H1 (cell line): ENCODE measurements at regions not wholly inside any gene's neighbourhood (a gene's known extent, or its start where the extent isn't known, plus 50 kb on each side); places are given as distances from the start of the nearest gene placed in this dataset.

Source experiments
- CTCF ChIA-PET: fragments of 300-600 bp; sonication (Branson Sonifier 250); formaldehyde crosslinking; loops from one replicate; lab custom pipeline; 2021; ENCODE audit not compliant: partially characterized antibody; lab: Charles Lee
- POLR2A ChIA-PET: fragments of 300-600 bp; sonication (Branson Sonifier 250); formaldehyde crosslinking; loops from one replicate; lab custom pipeline; 2021; ENCODE audit warnings: inconsistent platforms; ENCODE audit not compliant: partially characterized antibody; lab: Charles Lee
- DNase-seq, 2 experiments: peaks; one replicate each; pipeline versions ENCODE4 v3.0.0 to v3.0.0-alpha.2; 2010 to 2022; ENCODE audit warnings: low spot score in 2 of 2, low read depth in 1 of 2, mixed read lengths in 1 of 2
- FAIRE-seq: peaks from 2 replicates; lab custom pipeline; 2011; peaks lifted over from hg19 to GRCh38; lab: Jason Lieb, UNC
- H2AFZ ChIP-seq: 2 replicates; pipeline ENCODE4 v1.8.1; 2012; ENCODE audit warnings: low read length, inconsistent platforms
- H2AK5ac ChIP-seq: 2 replicates; pipeline ENCODE4 v1.6.1; 2013; ENCODE audit warnings: low read depth, low read length
- H2BK120ac ChIP-seq: replicated peaks from 2 replicates; pipeline ENCODE3; 2013; ENCODE audit warnings: low read depth, low read length, inconsistent platforms
- H2BK12ac ChIP-seq: 2 replicates; pipeline ENCODE4 v1.6.1; 2013; ENCODE audit warnings: low read depth, low read length
- H2BK15ac ChIP-seq: 2 replicates; pipeline ENCODE4 v1.6.1; 2013; ENCODE audit warnings: low read length
- H2BK20ac ChIP-seq: 2 replicates; pipeline ENCODE4 v1.6.1; 2013; ENCODE audit warnings: low read length
- H2BK5ac ChIP-seq: 2 replicates; pipeline ENCODE4 v1.6.1; 2013; ENCODE audit warnings: low read depth, low read length
- H3K14ac ChIP-seq: 2 replicates; pipeline ENCODE4 v1.6.1; 2013; ENCODE audit warnings: inconsistent platforms; ENCODE audit not compliant: insufficient read length
- H3K18ac ChIP-seq: 2 replicates; pipeline ENCODE4 v1.6.1; 2013; ENCODE audit warnings: low read length; ENCODE audit errors: extremely low read depth
- H3K23ac ChIP-seq: 2 replicates; pipeline ENCODE4 v1.6.1; 2013; ENCODE audit warnings: inconsistent platforms; ENCODE audit not compliant: insufficient read length
- H3K23me2 ChIP-seq: 2 replicates; pipeline ENCODE4 v1.6.1; 2013; ENCODE audit warnings: low read depth, low read length
- H3K27ac ChIP-seq: 2 replicates; pipeline ENCODE4 v1.6.1; 2011; ENCODE audit warnings: low read depth, low read length, inconsistent platforms
- H3K27me3 ChIP-seq, 4 experiments: replicated peaks in 1 of 4; 1 replicate in 1 of 4; 2 replicates in 3 of 4; pipeline versions ENCODE4 v1.6.1 to v1.8.1; 2011 to 2013; ENCODE audit warnings: low read length in 3 of 4, mild to moderate bottlenecking in 3 of 4, inconsistent platforms in 2 of 4, mixed read lengths in 2 of 4, moderate library complexity in 1 of 4; ENCODE audit not compliant: control insufficient read depth in 3 of 4, insufficient read depth in 3 of 4; ENCODE audit errors: extremely low read depth in 1 of 4
- H3K36me3 ChIP-seq, 4 experiments: 2 replicates each; pipeline versions ENCODE4 v1.6.1 to v1.8.1; 2011 to 2013; ENCODE audit warnings: mild to moderate bottlenecking in 4 of 4, low read length in 3 of 4, moderate library complexity in 2 of 4, control low read depth in 1 of 4, inconsistent platforms in 1 of 4; ENCODE audit not compliant: insufficient read depth in 4 of 4, control insufficient read depth in 2 of 4
- H3K4ac ChIP-seq: replicated peaks from 2 replicates; pipeline ENCODE3; 2013; ENCODE audit warnings: low read length, low read depth, mixed read lengths, inconsistent platforms; ENCODE audit not compliant: insufficient read length
- H3K4me1 ChIP-seq, 4 experiments: replicated peaks in 1 of 4; 1 replicate in 1 of 4; 2 replicates in 3 of 4; pipeline versions ENCODE4 v1.6.1 to v1.8.1; 2011 to 2013; ENCODE audit warnings: low read length in 3 of 4, inconsistent platforms in 2 of 4, mixed read lengths in 1 of 4; ENCODE audit not compliant: insufficient read depth in 4 of 4, control insufficient read depth in 3 of 4
- H3K4me2 ChIP-seq, 2 experiments: 2 replicates each; pipeline versions ENCODE4 v1.6.1 to v1.8.1; 2011 to 2013; ENCODE audit warnings: low read depth in 2 of 2, low read length in 2 of 2, control low read depth in 1 of 2, inconsistent platforms in 1 of 2, mild to moderate bottlenecking in 1 of 2; ENCODE audit not compliant: insufficient read depth in 1 of 2
- H3K4me3 ChIP-seq, 4 experiments: fragments of 200-600, 300-600 bp in 1 of 4; sonication (generic), shearing (Covaris generic), sonication (Bioruptor Twin) in 1 of 4; 2 replicates each; pipeline versions ENCODE4 v1.5.1 to v1.8.1; 2011 to 2016; ENCODE audit warnings: low read length in 4 of 4, low read depth in 3 of 4, control low read depth in 2 of 4, inconsistent platforms in 2 of 4, mild to moderate bottlenecking in 2 of 4, mixed read lengths in 1 of 4, moderate library complexity in 1 of 4; ENCODE audit not compliant: insufficient read depth in 2 of 4; ENCODE audit errors: extremely low read depth in 1 of 4
- H3K56ac ChIP-seq: replicated peaks from 2 replicates; pipeline ENCODE3; 2013; ENCODE audit warnings: low read depth, mild to moderate bottlenecking, mixed read lengths, low read length, inconsistent platforms; ENCODE audit not compliant: insufficient read length
- H3K79me1 ChIP-seq: 2 replicates; pipeline ENCODE4 v1.6.1; 2013; ENCODE audit warnings: low read depth, low read length, control low read depth
- H3K79me2 ChIP-seq, 2 experiments: 2 replicates each; pipeline versions ENCODE4 v1.6.1 to v1.8.1; 2012 to 2013; ENCODE audit warnings: low read length in 2 of 2, mild to moderate bottlenecking in 2 of 2, inconsistent platforms in 1 of 2; ENCODE audit not compliant: insufficient read depth in 2 of 2, control insufficient read depth in 1 of 2
- H3K9ac ChIP-seq, 4 experiments: replicated peaks in 1 of 4; 1 replicate in 1 of 4; 2 replicates in 3 of 4; pipeline versions ENCODE4 v1.6.1 to v1.8.1; 2011 to 2013; ENCODE audit warnings: low read depth in 3 of 4, low read length in 3 of 4, control low read depth in 2 of 4, mild to moderate bottlenecking in 2 of 4, moderate library complexity in 2 of 4, inconsistent platforms in 1 of 4; ENCODE audit errors: extremely low read depth in 1 of 4
- H3K9me3 ChIP-seq, 2 experiments: 2 replicates each; pipeline versions ENCODE4 v1.6.1 to v1.8.1; 2012 to 2013; ENCODE audit warnings: mild to moderate bottlenecking in 2 of 2, moderate library complexity in 2 of 2, control low read depth in 1 of 2, inconsistent platforms in 1 of 2, low read depth in 1 of 2, low read length in 1 of 2, mixed read lengths in 1 of 2; ENCODE audit not compliant: insufficient read depth in 2 of 2
- H4K20me1 ChIP-seq, 2 experiments: replicated peaks in 1 of 2; 2 replicates each; pipeline versions ENCODE3 to v1.8.1; 2011 to 2013; ENCODE audit warnings: inconsistent platforms in 2 of 2, low read length in 2 of 2, mild to moderate bottlenecking in 1 of 2; ENCODE audit not compliant: insufficient read depth in 2 of 2, control insufficient read depth in 1 of 2
- H4K5ac ChIP-seq: 2 replicates; pipeline ENCODE4 v1.6.1; 2013; ENCODE audit warnings: low read length, low read depth, mixed read lengths, inconsistent platforms; ENCODE audit not compliant: insufficient read length
- H4K8ac ChIP-seq: 2 replicates; pipeline ENCODE4 v1.8.0; 2013; ENCODE audit warnings: mild to moderate bottlenecking, moderate library complexity, low read length, inconsistent platforms; ENCODE audit not compliant: insufficient read depth; ENCODE audit errors: extremely low read depth
- H4K91ac ChIP-seq: replicated peaks from 2 replicates; pipeline ENCODE3; 2013; ENCODE audit warnings: low read length, mixed read lengths, inconsistent platforms; ENCODE audit not compliant: insufficient read length
- ASH2L ChIP-seq: fragments of 200-600, 300-600 bp; sonication (generic); IDR thresholded peaks from one replicate; pipeline ENCODE4 v1.7.1; 2017; ENCODE audit warnings: low read length
- CHD1 ChIP-seq: IDR thresholded peaks from 2 replicates; pipeline ENCODE4 v1.6.1; 2012; ENCODE audit warnings: low read depth, low read length, improper control_type of control experiment
- E2F6 ChIP-seq: IDR thresholded peaks from 2 replicates; pipeline ENCODE4 v1.6.1; 2012; ENCODE audit warnings: inconsistent platforms
- EP300 ChIP-seq, 2 experiments: IDR thresholded peaks; 1 replicate in 1 of 2; 2 replicates in 1 of 2; pipeline ENCODE4 v1.6.1; 2011 to 2012; ENCODE audit warnings: low read depth in 2 of 2, low read length in 2 of 2, mild to moderate bottlenecking in 2 of 2, borderline replicate concordance in 1 of 2, inconsistent platforms in 1 of 2, moderate library complexity in 1 of 2
- HDAC6 ChIP-seq: IDR thresholded peaks from one replicate; pipeline ENCODE4 v1.7.1; 2012; ENCODE audit warnings: low read depth, mild to moderate bottlenecking, inconsistent platforms, low read length, moderate library complexity
- JUND ChIP-seq: IDR thresholded peaks from 2 replicates; pipeline ENCODE4 v1.6.1; 2011; ENCODE audit warnings: mild to moderate bottlenecking, improper control_type of control experiment, low read length
- RBBP5 ChIP-seq: IDR thresholded peaks from 2 replicates; pipeline ENCODE4 v1.7.1; 2012; ENCODE audit warnings: low read depth, mild to moderate bottlenecking, inconsistent platforms, low read length, moderate library complexity, borderline replicate concordance
- RFX5 ChIP-seq: IDR thresholded peaks from 2 replicates; pipeline ENCODE4 v1.6.1; 2011; ENCODE audit warnings: low read depth, low read length, improper control_type of control experiment, borderline replicate concordance
- SP4 ChIP-seq: IDR thresholded peaks from 2 replicates; pipeline ENCODE4 v1.6.1; 2012; ENCODE audit warnings: low read length, inconsistent platforms
- SUZ12 ChIP-seq: fragments of 200-600 bp; sonication (generic); IDR thresholded peaks from 2 replicates; pipeline ENCODE4 v1.6.1; 2012; ENCODE audit warnings: mild to moderate bottlenecking, inconsistent platforms, low read length, moderate library complexity, mixed read lengths
- TEAD4 ChIP-seq: IDR thresholded peaks from 2 replicates; pipeline ENCODE4 v1.6.1; 2012; ENCODE audit warnings: low read depth, low read length, inconsistent platforms, mixed read lengths
- YY1 ChIP-seq: IDR thresholded peaks from 2 replicates; pipeline ENCODE4 v1.6.1; 2011; ENCODE audit warnings: low read depth, mild to moderate bottlenecking, low read length
- ZNF274 ChIP-seq: IDR thresholded peaks from 2 replicates; pipeline ENCODE4 v1.7.0; 2012; ENCODE audit warnings: low read length, borderline replicate concordance; ENCODE audit errors: extremely low read depth
- WGBS, 2 experiments: shearing (Covaris generic) in 1 of 2; methylation state at CpG; one replicate each; pipeline versions ENCODE4 v1.1.6 to v1.1.7; 2013 to 2015; ENCODE audit warnings: low lambda C conversion rate in 2 of 2, mixed read lengths in 2 of 2, inconsistent platforms in 1 of 2, low coverage in 1 of 2, missing lambda C conversion rate in 1 of 2; ENCODE audit not compliant: insufficient replicate concordance in 2 of 2, insufficient coverage in 1 of 2, insufficient read length in 1 of 2; ENCODE audit errors: extremely low coverage in 1 of 2, missing lambda C conversion rate in 1 of 2; 5-methylcytosine and 5-hydroxymethylcytosine counted together

DNA sequence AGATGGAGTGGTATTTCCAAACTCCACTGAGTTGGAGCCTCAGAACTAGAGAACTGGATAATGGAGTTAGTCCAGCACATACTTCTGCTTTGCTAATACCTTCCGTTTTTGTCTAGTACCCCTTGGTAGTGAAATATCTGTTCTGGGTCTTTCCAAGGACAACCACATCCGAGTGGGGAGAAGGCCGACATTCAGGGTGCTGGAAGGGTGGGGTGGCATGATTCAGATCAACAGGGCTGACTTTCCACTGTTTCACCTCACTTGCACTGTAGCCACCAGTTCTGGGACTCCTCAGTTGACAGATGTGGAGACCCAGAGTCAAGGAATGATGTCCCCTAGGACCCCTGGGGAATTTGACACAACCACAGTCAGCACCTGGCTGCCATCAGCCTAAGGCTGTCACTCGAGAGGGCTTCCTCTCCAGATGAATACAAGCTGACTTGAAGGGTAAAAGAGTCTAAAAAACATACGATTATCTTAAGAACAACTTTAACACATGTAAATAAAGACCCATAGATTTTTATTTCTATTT lies 84.8 kb upstream of the HNF1B start:
- Histone ChIP-seq H2AFZ (no peak overlapping the region), H4K91ac (no peak overlapping the region), H3K23ac (no peak overlapping the region), H3K9me3 (no peaks in the 10 kb centered on the region), H3K4me1 (peaks cover 0 to 4% (median 0%) of the 10 kb centered on the region in 4 experiments; a peak in 2 of 7 replicates), H2BK12ac (no peak overlapping the region), H3K4ac (no peak overlapping the region), H3K9ac (no peak overlapping the region), H2BK5ac (no peak overlapping the region), H3K27me3 (no peaks in the 10 kb centered on the region), H3K4me3 (no peak overlapping the region), H2BK120ac (no peak overlapping the region), H4K8ac (no peak overlapping the region), H3K23me2 (no peaks in the 10 kb centered on the region), H3K18ac (no peak overlapping the region), H3K56ac (no peak overlapping the region), H3K14ac (no peak overlapping the region), H2BK15ac (no peak overlapping the region), H3K4me2 (no peak overlapping the region), H3K36me3 (no peaks in the 10 kb centered on the region; a peak in 1 of 8 replicates), H4K20me1 (peaks cover 0 to 2% of the 10 kb centered on the region in 2 experiments), H3K27ac (no peak overlapping the region), H2AK5ac (no peak overlapping the region), H2BK20ac (no peak overlapping the region), H3K79me1 (no peaks in the 10 kb centered on the region), H3K79me2 (no peaks in the 10 kb centered on the region), H4K5ac (no peak overlapping the region)
- FAIRE-seq (no peak), DNase-seq (no peak)
- TF ChIP-seq ASH2L, result no peak
- no peak for TF ChIP-seq JUND
- TF ChIP-seq SP4, result no peak
- no peak for TF ChIP-seq SUZ12
- no peak for TF ChIP-seq TEAD4
- no peak for TF ChIP-seq E2F6
- TF ChIP-seq RBBP5, result no peak
- no peak for TF ChIP-seq YY1
- no peak for TF ChIP-seq EP300 (IDR thresholded peaks at IDR 0.05; ENCODE audit: borderline replicate concordance in 1 of 2, low read depth in 2 of 2, low read length in 2 of 2)
- TF ChIP-seq ZNF274, result no peak
- no peak for TF ChIP-seq HDAC6
- TF ChIP-seq RFX5, result no peak
- TF ChIP-seq CHD1, result no peak
- ChIA-PET CTCF (no interaction called here), POLR2A (no interaction called here)
- 88% methylated on average over 5 of the region's 5 CpGs; no CpG with 5 or more reads in 1 of the 2 experiments for WGBS, 2 experiments
